Naive thymus-derived CD4-positive, alpha-beta T cell (primary cell): ENCODE measurements at regions not wholly inside any gene's neighbourhood (a gene's known extent, or its start where the extent isn't known, plus 50 kb on each side); places are given as distances from the start of the nearest gene placed in this dataset.

Experiments
- ATAC-seq: fragments of 150-1000 bp; cut with Tn5 transposase; 2 replicates; pipeline ENCODE4 v1.10.0; 2021; ENCODE audit warnings: mild to moderate bottlenecking, moderate library complexity
- CTCF ChIA-PET: fragments of 350-600 bp; sonication (Branson Sonifier 250); formaldehyde crosslinking; loops from one replicate; lab custom pipeline; 2021; ENCODE audit warnings: antibody characterized with exemption; lab: Charles Lee
- POLR2A ChIA-PET: fragments of 350-600 bp; sonication (Branson Sonifier 250); formaldehyde crosslinking; loops from one replicate; lab custom pipeline; 2021; ENCODE audit warnings: antibody characterized with exemption, inconsistent platforms; lab: Charles Lee
- DNase-seq, 9 donors: peaks; one replicate each; pipeline versions ENCODE4 v3.0.0 to v3.0.0-alpha.2; 2020 to 2022; ENCODE audit warnings: mixed read lengths in 1 of 9
- H3K27ac ChIP-seq: one replicate; pipeline ENCODE4 v1.7.0; 2013; ENCODE audit warnings: mild to moderate bottlenecking, low read depth, low read length, moderate library complexity
- H3K27me3 ChIP-seq, 2 donors: one replicate each; pipeline ENCODE4 v1.7.0; 2013; ENCODE audit warnings: low read length in 2 of 2, mild to moderate bottlenecking in 2 of 2, moderate library complexity in 2 of 2; ENCODE audit not compliant: control insufficient read depth in 2 of 2, insufficient read depth in 2 of 2
- H3K36me3 ChIP-seq, 3 experiments: 1 replicate in 2 of 3; 2 replicates in 1 of 3; pipeline ENCODE4 v1.7.0; 2013; ENCODE audit warnings: low read length in 3 of 3, mild to moderate bottlenecking in 3 of 3, moderate library complexity in 1 of 3; ENCODE audit not compliant: insufficient read depth in 3 of 3, control insufficient read depth in 2 of 3
- H3K4me1 ChIP-seq, 2 donors: one replicate each; pipeline ENCODE4 v1.7.0; 2013; ENCODE audit warnings: low read length in 2 of 2, mild to moderate bottlenecking in 2 of 2, moderate library complexity in 1 of 2; ENCODE audit not compliant: control insufficient read depth in 2 of 2, insufficient read depth in 2 of 2
- H3K4me3 ChIP-seq: 2 replicates; pipeline ENCODE4 v1.7.0; 2013; ENCODE audit warnings: mild to moderate bottlenecking, low read length
- H3K9me3 ChIP-seq, 3 experiments: 1 replicate in 2 of 3; 2 replicates in 1 of 3; pipeline ENCODE4 v1.7.0; 2013; ENCODE audit warnings: low read length in 3 of 3; ENCODE audit not compliant: control insufficient read depth in 2 of 3
- H3K27ac Mint-ChIP-seq, 9 donors: one replicate each; pipeline ENCODE4 v1.8.0; 2020 to 2022; ENCODE audit warnings: mixed read lengths in 9 of 9, mild to moderate bottlenecking in 8 of 9, moderate library complexity in 5 of 9, inconsistent platforms in 2 of 9
- H3K27me3 Mint-ChIP-seq, 5 donors: one replicate each; pipeline ENCODE4 v1.8.0; 2021 to 2022; ENCODE audit warnings: mixed read lengths in 5 of 5, mild to moderate bottlenecking in 1 of 5
- H3K36me3 Mint-ChIP-seq, 5 donors: one replicate each; pipeline ENCODE4 v1.8.0; 2020 to 2022; ENCODE audit warnings: mixed read lengths in 5 of 5, mild to moderate bottlenecking in 3 of 5, inconsistent platforms in 1 of 5
- H3K4me1 Mint-ChIP-seq, 7 donors: one replicate each; pipeline ENCODE4 v1.8.0; 2020 to 2022; ENCODE audit warnings: mixed read lengths in 7 of 7, mild to moderate bottlenecking in 3 of 7, inconsistent platforms in 1 of 7
- H3K4me3 Mint-ChIP-seq, 10 donors: one replicate each; pipeline ENCODE4 v1.8.0; 2020 to 2022; ENCODE audit warnings: mild to moderate bottlenecking in 10 of 10, mixed read lengths in 10 of 10, moderate library complexity in 6 of 10, inconsistent platforms in 2 of 10
- H3K9me3 Mint-ChIP-seq, 11 donors: one replicate each; pipeline ENCODE4 v1.8.0; 2020 to 2022; ENCODE audit warnings: mixed read lengths in 11 of 11, mild to moderate bottlenecking in 4 of 11, inconsistent platforms in 1 of 11, moderate library complexity in 1 of 11
- intact Hi-C, 2 donors: fragments of 100-400 bp; cut with micrococcal nuclease; formaldehyde crosslinking; loops; one replicate each; pipeline ENCODE4 v1.15.1; 2023

GRCh38 chr3:24586920-24587319, 92.3 kb upstream of the THRB start:
- no peak overlapping the region for H3K27ac ChIP-seq
- POLR2A ChIA-PET, result no interaction called here

DNA sequence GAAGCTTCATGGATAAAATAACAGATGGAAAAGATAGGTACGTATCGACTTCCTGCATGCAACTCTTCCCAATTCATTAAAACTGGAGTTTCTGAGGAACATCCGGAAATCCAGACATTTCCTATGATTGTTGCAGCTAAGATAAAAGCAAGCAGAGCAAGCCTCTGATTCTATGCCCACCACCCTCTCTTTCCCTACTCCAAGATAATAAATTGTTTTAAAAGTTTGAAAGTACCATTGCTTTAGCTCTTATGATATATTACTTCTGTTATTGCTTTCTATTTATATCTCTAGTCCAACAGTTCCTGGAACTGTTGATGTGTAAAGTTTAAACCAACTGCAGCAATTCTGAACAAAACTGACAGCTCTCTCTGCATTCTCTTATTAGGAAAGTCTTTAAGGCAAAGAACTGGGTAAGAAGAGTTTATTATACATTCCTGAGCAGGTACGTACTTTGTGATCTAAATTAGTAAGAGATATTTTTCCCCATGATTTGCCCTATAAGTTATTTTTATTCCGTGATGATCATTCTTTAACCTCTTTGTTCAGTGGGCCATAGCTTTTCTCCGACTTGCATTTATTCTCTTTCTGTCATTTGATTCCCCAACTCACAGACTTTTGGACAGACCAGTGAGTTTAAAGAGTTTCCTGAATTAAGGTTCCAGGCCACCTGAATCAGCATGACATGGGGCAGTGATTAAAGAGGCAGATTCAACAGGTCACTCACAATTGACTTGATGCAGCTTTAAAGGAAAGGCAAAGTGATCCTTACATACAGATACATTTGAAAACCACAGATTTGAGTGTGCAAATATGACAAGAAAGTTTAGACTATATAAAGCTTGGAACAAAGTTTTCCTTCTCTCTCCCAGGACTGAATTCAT, 94.2 kb upstream of the THRB start:
- Histone ChIP-seq H3K36me3 (no peaks in the 10 kb centered on the region), H3K9me3 (no peaks in the 10 kb centered on the region), H3K4me1 (no peaks in the 10 kb centered on the region), H3K27me3 (no peaks in the 10 kb centered on the region), H3K4me3 (no peak overlapping the region), H3K27ac (no peak overlapping the region)
- H3K27ac Mint-ChIP-seq, result no peak overlapping the region
- H3K4me3 Mint-ChIP-seq, result no peak overlapping the region
- POLR2A ChIA-PET, result no interaction called here
- H3K36me3 Mint-ChIP-seq, result no peaks in the 10 kb centered on the region
- ATAC-seq, result no peak
- H3K4me1 Mint-ChIP-seq, result no peaks in the 10 kb centered on the region
- CTCF ChIA-PET, result interaction anchor here (0.7 kb wide), 1 partner anchor 1829 kb away, joined by 3 read pairs; no protein-coding TSS in a partner anchor
- intact Hi-C loops, result no loop called here
- DNase-seq, result no peak
- peaks cover 0 to 12% (median 5%) of the 10 kb centered on the region in 5 donors for H3K27me3 Mint-ChIP-seq
- H3K9me3 Mint-ChIP-seq, result peaks cover 0 to 7% (median 3%) of the 10 kb centered on the region in 11 donors

More at GRCh38 chr3:24586920-24587319, 92.3 kb upstream of the THRB start:
- Mint-ChIP-seq H3K4me1 (no peaks in the 10 kb centered on the region), H3K4me3 (no peak overlapping the region), H3K9me3 (peaks cover 0 to 13% (median 3%) of the 10 kb centered on the region in 11 donors), H3K36me3 (no peaks in the 10 kb centered on the region), H3K27me3 (peaks cover 0 to 12% (median 5%) of the 10 kb centered on the region in 5 donors), H3K27ac (no peak overlapping the region)
- no peak for DNase-seq
- H3K4me3 ChIP-seq, result no peak overlapping the region
- H3K36me3 ChIP-seq, result no peaks in the 10 kb centered on the region
- no peaks in the 10 kb centered on the region for H3K9me3 ChIP-seq
- intact Hi-C loops, result no loop called here
- H3K4me1 ChIP-seq, result no peaks in the 10 kb centered on the region
- no peaks in the 10 kb centered on the region for H3K27me3 ChIP-seq
- CTCF ChIA-PET, result interaction anchor here (0.6 kb wide), 1 partner anchor 31 kb away, joined by 4 read pairs; no protein-coding TSS in a partner anchor
- ATAC-seq, result no peak

DNA sequence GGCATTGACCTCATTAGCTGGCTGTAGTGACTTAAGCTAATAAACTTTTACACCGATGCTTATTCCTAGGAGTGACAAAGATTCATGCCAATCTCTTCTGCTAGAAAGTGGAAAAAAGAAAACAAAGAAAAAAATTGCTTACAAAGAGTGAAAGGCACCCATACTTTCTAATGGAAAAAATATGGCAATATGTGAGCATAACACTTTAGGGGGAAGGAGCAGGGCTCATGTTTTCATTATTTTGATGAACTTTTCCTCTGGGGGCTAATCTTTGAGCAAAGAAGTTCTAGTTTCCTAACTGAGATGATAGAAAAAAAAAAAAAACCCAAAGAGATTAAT, 94.8 kb upstream of the THRB start:
- Histone ChIP-seq H3K27ac (no peak overlapping the region), H3K4me3 (no peak overlapping the region), H3K27me3 (no peaks in the 10 kb centered on the region), H3K4me1 (no peaks in the 10 kb centered on the region), H3K36me3 (no peaks in the 10 kb centered on the region), H3K9me3 (no peaks in the 10 kb centered on the region)
- POLR2A ChIA-PET, result no interaction called here
- intact Hi-C loops, result no loop called here
- ATAC-seq (no peak), DNase-seq (no peak)
- CTCF ChIA-PET, result no interaction called here
- Mint-ChIP-seq H3K4me3 (no peak overlapping the region), H3K27ac (no peak overlapping the region), H3K9me3 (peaks cover 0 to 7% (median 3%) of the 10 kb centered on the region in 11 donors), H3K36me3 (no peaks in the 10 kb centered on the region), H3K4me1 (no peaks in the 10 kb centered on the region), H3K27me3 (peaks cover 0 to 12% (median 5%) of the 10 kb centered on the region in 5 donors)

DNA sequence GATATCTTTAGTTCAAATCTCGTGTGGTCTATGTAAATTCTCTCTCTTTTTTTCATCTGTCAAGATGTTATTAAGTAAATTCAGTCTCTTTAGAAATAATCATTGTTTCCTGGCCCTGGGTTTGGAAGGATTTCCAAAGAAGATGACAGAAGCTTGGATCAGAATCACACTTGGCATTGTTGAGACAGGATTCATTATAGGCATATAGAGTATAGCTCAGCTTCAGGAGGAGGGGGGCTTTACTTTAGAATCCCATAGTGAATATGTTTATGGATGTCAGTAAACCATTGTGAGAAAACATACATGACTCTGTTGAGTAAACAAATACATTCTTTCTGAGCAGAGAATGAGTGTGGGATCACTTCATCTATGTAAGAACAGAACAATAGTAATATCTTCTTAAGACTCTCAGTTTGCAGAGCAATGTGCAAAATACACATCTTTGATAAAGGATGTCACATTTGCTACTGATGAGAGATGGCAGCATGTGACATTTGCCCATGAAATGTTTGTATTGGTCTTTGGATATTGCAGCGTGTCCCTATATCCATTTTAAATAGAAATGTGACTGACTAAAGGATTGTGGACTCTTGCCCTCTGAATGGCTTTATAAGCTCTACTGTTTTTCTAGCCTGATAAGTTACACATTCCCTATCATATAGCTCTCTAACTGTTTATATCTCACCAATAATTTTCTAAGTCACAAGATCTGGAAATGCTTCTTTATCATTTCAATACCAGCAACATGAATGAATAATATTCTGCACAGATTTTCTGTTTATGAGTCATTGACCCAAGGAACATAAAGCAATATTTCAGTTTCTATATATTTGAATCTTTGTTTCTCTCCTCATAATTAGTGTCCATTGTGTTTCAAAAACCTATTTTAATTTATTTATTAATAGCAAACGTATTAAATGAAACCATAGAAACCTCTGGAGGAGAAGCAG, 95.6 kb upstream of the THRB start:
- ChIA-PET CTCF (no interaction called here), POLR2A (no interaction called here)
- no peak overlapping the region for H3K27ac Mint-ChIP-seq
- H3K27me3 Mint-ChIP-seq, result peaks cover 0 to 12% (median 4%) of the 10 kb centered on the region in 5 donors
- no peak overlapping the region for H3K4me3 Mint-ChIP-seq
- no peaks in the 10 kb centered on the region for H3K4me1 ChIP-seq
- no peaks in the 10 kb centered on the region for H3K36me3 Mint-ChIP-seq
- DNase-seq (no peak), ATAC-seq (no peak)
- H3K4me3 ChIP-seq, result no peak overlapping the region
- H3K9me3 ChIP-seq, result no peaks in the 10 kb centered on the region
- no peaks in the 10 kb centered on the region for H3K27me3 ChIP-seq
- H3K27ac ChIP-seq, result no peak overlapping the region
- H3K4me1 Mint-ChIP-seq, result no peaks in the 10 kb centered on the region
- peaks cover 0 to 7% (median 3%) of the 10 kb centered on the region in 11 donors for H3K9me3 Mint-ChIP-seq
- H3K36me3 ChIP-seq, result no peaks in the 10 kb centered on the region
- intact Hi-C loops, result no loop called here

GRCh38 chr3:24591191-24591590, 96.5 kb upstream of the THRB start:
- Histone ChIP-seq H3K4me3 (no peak overlapping the region), H3K4me1 (no peaks in the 10 kb centered on the region), H3K9me3 (no peaks in the 10 kb centered on the region), H3K36me3 (no peaks in the 10 kb centered on the region), H3K27ac (no peak overlapping the region), H3K27me3 (no peaks in the 10 kb centered on the region)
- H3K36me3 Mint-ChIP-seq, result no peaks in the 10 kb centered on the region
- DNase-seq (no peak), ATAC-seq (no peak)
- intact Hi-C loops, result no loop called here
- peaks cover 0 to 12% (median 4%) of the 10 kb centered on the region in 5 donors for H3K27me3 Mint-ChIP-seq
- POLR2A ChIA-PET, result no interaction called here
- CTCF ChIA-PET, result no interaction called here
- no peaks in the 10 kb centered on the region for H3K4me1 Mint-ChIP-seq
- H3K4me3 Mint-ChIP-seq, result no peak overlapping the region
- peaks cover 0 to 7% (median 3%) of the 10 kb centered on the region in 11 donors for H3K9me3 Mint-ChIP-seq
- H3K27ac Mint-ChIP-seq, result no peak overlapping the region

DNA sequence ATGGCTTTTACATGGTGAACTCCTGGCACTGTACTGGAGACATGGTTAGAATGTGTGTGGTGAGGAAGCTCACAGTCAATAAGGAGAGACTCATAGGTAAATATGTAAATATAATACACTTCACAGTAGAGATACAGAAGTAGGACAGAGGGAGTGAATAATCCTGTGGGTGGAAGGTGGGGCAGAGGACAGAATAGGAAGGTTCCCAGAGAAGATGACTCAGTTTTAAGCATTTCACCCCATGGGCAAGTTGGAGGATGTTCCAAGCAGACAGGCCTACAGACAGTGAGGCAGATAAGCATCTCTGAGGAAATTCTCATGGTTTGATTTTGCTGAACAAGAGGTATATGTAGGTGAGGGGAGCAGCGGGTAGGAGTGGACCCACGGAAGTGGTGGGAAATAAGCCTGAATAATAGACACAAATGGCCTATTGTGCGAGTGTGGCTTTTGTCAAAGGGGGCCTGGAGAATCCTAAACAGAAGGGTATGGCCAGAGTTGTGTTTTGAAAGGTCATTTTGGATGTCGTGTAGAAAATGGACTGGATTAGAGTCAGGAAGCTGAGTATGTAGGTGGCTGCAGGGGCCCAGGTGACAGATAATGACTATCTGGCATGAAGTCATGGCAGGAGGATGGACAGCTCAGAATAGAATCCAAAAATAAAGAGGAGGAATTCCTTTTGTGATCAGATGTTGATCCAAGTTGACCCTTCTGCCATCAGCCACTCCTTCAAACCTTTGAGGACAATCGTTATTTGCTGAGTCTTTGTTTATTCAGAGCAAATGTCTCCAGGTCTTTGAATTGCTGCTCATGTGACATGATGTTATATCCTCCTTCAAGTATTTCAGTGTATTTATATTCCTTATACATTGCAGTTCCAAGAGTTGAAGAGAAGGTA, 97.3 kb upstream of the THRB start:
- ChIA-PET POLR2A (no interaction called here), CTCF (no interaction called here)
- Mint-ChIP-seq H3K27ac (peak overlapping the region in 1 of 9 donors; percentile 21), H3K27me3 (peaks cover 0 to 11% (median 4%) of the 10 kb centered on the region in 5 donors), H3K9me3 (peaks cover 0 to 7% (median 3%) of the 10 kb centered on the region in 11 donors), H3K4me1 (no peaks in the 10 kb centered on the region), H3K36me3 (no peaks in the 10 kb centered on the region), H3K4me3 (no peak overlapping the region)
- no peak for ATAC-seq
- Histone ChIP-seq H3K9me3 (no peaks in the 10 kb centered on the region), H3K27ac (no peak overlapping the region), H3K4me1 (no peaks in the 10 kb centered on the region), H3K36me3 (no peaks in the 10 kb centered on the region), H3K27me3 (no peaks in the 10 kb centered on the region), H3K4me3 (no peak overlapping the region)
- no peak for DNase-seq
- intact Hi-C loops, result no loop called here
